AG09319 (cell line): ENCODE measurements at regions not wholly inside any gene's neighbourhood (a gene's known extent, or its start where the extent isn't known, plus 50 kb on each side); places are given as distances from the start of the nearest gene placed in this dataset.

Source experiments
- DNase-seq: peaks from one replicate; pipeline ENCODE4 v3.0.0-alpha.2; 2010; ENCODE audit warnings: low read depth; ENCODE audit errors: extremely low read depth
- TF ChIP-seq, protein P1 (sequence below): IDR thresholded peaks from 2 replicates; pipeline ENCODE4 v1.5.1; 2011; ENCODE audit warnings: low read depth, mild to moderate bottlenecking, inconsistent platforms, low read length, moderate library complexity

DNA sequence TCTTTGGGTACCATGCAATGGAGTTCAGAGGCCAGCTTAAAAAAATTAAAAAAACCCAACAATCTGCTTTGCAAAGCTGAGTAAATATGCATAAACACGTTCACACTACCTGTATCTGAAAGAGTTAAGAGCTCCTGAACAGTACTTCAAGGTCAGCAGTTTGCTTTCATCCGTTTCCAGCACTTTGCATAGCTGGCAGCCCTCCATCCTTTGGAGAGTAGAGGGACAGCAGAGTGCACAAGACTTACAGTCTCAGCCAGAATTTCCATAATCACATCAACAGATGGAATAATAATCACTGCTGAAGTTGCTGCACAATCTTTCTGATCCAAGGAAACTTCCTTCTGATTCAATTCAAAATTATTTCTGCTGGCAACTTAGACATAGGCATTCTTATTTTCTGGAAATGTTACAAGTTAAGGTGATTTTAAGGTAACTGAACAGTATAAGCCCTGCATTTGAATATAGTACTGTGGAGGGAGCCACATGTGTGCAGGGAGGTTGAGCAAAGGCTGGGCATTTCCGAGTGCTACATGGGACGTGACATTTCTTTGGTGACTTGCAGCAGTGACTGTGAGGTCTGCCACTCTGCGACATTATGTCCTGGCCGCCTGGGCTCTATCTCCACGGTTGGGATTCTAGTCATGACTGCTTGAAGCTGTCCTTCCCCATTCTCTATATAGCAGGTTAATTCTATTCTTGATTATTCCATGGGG, 73.5 kb upstream of the EMCN start:
- no peak for DNase-seq

DNA sequence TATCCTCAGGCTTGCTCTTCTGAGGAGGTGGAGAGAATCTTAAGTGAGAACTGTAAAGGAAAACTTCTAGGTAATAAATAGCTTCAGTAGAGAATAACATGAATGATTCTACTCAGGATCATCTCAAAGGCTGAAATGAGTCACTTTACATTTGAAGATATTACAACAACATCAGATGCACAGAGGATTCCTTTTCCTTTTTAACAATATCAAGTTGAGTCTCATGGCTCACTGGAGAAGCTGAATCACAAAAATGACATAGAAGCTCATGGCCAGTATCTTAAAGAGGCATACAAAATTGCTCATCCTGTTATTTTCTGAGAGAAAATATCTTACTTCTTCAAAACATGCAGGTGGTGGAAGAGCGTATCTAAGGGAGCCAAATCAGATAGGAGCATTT, 72.5 kb upstream of the EMCN start:
- TF ChIP-seq, protein P1, sequence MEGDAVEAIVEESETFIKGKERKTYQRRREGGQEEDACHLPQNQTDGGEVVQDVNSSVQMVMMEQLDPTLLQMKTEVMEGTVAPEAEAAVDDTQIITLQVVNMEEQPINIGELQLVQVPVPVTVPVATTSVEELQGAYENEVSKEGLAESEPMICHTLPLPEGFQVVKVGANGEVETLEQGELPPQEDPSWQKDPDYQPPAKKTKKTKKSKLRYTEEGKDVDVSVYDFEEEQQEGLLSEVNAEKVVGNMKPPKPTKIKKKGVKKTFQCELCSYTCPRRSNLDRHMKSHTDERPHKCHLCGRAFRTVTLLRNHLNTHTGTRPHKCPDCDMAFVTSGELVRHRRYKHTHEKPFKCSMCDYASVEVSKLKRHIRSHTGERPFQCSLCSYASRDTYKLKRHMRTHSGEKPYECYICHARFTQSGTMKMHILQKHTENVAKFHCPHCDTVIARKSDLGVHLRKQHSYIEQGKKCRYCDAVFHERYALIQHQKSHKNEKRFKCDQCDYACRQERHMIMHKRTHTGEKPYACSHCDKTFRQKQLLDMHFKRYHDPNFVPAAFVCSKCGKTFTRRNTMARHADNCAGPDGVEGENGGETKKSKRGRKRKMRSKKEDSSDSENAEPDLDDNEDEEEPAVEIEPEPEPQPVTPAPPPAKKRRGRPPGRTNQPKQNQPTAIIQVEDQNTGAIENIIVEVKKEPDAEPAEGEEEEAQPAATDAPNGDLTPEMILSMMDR, result no peak
- no peak for DNase-seq

More for the DNA sequence above, 73.5 kb upstream of the EMCN start:
- TF ChIP-seq, protein P1, result no peak

DNA sequence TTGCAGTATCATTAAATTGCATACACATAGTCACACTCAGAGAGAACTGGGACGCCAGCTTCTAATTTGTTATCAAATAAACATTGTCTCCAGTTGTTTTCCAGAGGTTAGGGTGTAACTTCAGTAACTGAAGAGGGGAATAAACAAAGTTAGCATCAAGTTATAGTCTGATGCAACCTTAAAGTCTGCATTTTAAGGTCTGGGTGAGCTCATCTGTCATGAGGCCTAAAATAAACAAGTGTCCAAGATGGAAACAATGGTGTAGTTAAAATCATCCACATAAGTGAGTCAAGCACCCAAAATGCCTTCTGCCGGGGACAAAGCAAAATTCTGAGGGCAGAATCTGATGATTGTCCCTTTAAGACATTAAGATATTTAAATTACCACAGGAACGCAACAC, 70.3 kb upstream of the EMCN start:
- TF ChIP-seq, protein P1, result no peak
- no peak for DNase-seq

DNA sequence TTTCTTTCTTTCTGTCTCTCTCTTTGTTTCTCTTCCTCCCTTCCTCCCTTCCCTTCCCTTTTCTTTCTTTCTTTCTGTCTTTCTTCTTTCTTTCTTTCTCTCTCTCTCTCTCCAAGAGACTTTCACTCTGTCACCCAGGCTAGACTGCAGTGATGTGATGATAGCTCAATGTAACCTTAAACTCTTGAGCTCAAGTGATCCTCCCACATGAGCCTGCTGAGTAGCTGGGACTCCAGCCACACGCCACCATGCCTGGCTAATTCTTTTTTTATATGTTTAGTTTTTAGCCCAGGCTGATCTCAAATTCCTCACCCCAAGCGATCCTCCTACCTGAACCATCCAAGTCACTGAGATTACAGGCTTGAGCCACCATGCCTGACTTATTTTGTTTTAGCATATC, 64.3 kb upstream of the EMCN start:
- no peak for DNase-seq
- TF ChIP-seq, protein P1, result no peak

DNA sequence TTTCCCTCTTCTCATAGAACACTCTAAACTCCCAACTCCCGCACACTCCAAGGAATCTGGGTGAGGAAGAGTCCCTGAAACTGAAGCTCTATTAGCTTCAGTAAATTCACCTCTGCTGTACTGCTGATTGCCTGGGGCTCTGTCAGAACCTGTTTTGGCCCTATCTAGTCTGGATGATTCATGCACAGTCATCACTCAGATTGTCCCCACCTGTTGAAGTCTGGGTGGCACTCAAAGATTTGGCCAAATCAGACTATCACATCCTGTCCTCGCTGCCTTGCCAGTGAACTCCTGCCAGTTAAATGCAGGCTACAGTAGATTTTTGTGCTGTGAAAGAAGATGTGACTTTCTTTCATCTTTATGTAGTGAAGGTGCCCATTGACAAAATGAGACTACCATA, 63.5 kb upstream of the EMCN start:
- no peak for DNase-seq
- TF ChIP-seq, protein P1, result no peak

DNA sequence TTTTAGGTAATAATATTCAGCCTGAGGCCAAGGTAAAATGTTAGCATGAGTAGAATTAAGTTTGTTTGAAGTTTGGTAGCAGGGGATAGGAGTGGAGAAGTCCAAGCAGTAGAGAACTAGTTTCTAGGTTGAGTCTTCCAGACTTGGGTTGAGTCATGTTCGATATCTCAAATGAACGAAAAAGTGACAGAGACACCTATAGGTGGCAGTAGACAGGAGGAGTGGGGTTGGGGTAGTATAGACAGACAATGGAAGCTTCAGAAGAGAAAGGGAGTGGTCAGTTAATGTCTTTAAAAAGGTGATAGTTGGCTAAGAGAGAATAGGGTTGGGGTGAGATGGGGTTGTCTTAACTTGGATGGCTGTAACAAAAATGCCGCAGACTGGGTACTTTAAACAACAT, 58.7 kb upstream of the EMCN start:
- TF ChIP-seq, protein P1, result no peak
- DNase-seq, result no peak

DNA sequence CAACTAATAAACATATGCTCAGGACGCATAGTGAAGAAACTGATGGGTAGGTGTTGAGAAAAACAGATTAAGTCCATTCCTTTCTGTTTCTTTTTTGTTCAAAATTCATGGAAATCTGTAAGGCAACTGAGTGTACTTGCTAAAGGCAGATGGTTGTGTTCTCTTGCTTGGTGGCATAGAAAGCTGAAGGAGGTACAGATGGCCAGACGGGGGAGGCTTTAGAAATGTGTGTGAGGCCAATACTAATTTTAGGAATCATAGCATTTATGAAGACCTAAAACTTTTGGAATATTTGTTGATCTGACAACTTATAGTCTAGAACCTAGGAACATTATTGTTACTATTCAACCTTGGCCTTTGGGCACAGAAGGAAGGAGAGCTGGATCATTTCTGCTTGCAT, 56.8 kb upstream of the EMCN start:
- TF ChIP-seq, protein P1, result no peak
- DNase-seq, result no peak
